Activated T-cell treated with anti-CD3 and anti-CD28 coated beads, Interleukin-2, amount 50 U/mL, for 72 hours (primary cell): ENCODE measurements at regions not wholly inside any gene's neighbourhood (a gene's known extent, or its start where the extent isn't known, plus 50 kb on each side); places are given as distances from the start of the nearest gene placed in this dataset.

Source experiments
- ATAC-seq, 2 donors: fragments of 150-1000 bp; cut with Tn5 transposase; replicated peaks in 1 of 2; 2 replicates each; pipeline ENCODE4 v1.10.0; 2021; ENCODE audit warnings: moderate library complexity in 2 of 2, mild to moderate bottlenecking in 1 of 2
- DNase-seq, 2 donors: peaks; one replicate each; pipeline ENCODE4 v3.0.0; 2021 to 2022; ENCODE audit warnings: mixed read lengths in 1 of 2
- H3K27ac Mint-ChIP-seq: one replicate; pipeline ENCODE4 v1.8.0; 2022; ENCODE audit warnings: mild to moderate bottlenecking, moderate library complexity, mixed read lengths
- H3K27me3 Mint-ChIP-seq: one replicate; pipeline ENCODE4 v1.8.0; 2022; ENCODE audit warnings: low read depth, mixed read lengths
- H3K36me3 Mint-ChIP-seq, 2 donors: one replicate each; pipeline ENCODE4 v1.8.0; 2022; ENCODE audit warnings: mixed read lengths in 2 of 2, mild to moderate bottlenecking in 1 of 2; ENCODE audit not compliant: insufficient read depth in 2 of 2
- H3K4me1 Mint-ChIP-seq: one replicate; pipeline ENCODE4 v1.8.0; 2022; ENCODE audit warnings: low read depth, mixed read lengths
- H3K4me3 Mint-ChIP-seq, 2 donors: one replicate each; pipeline ENCODE4 v1.8.0; 2022; ENCODE audit warnings: mild to moderate bottlenecking in 2 of 2, mixed read lengths in 2 of 2, moderate library complexity in 2 of 2
- H3K9me3 Mint-ChIP-seq, 2 donors: one replicate each; pipeline ENCODE4 v1.8.0; 2022; ENCODE audit warnings: mixed read lengths in 2 of 2

- no peak for DNase-seq
- Mint-ChIP-seq H3K4me1 (no peaks in the 10 kb centered on the region), H3K4me3 (no peak overlapping the region), H3K27me3 (no peaks in the 10 kb centered on the region), H3K9me3 (peaks cover 0 to 1% of the 10 kb centered on the region in 2 donors), H3K36me3 (no peaks in the 10 kb centered on the region), H3K27ac (no peak overlapping the region)
- no peak for ATAC-seq
Measured at GRCh38 chr3:94310341-94311135, 247.7 kb downstream of the NSUN3 start.

- DNase-seq (no peak), ATAC-seq (no peak)
- Mint-ChIP-seq H3K4me1 (no peaks in the 10 kb centered on the region), H3K9me3 (peaks cover 0 to 1% of the 10 kb centered on the region in 2 donors), H3K27me3 (no peaks in the 10 kb centered on the region), H3K27ac (no peak overlapping the region), H3K36me3 (no peaks in the 10 kb centered on the region), H3K4me3 (no peak overlapping the region)
Measured at GRCh38 chr3:94311651-94312050, 248.8 kb downstream of the NSUN3 start.

- H3K36me3 Mint-ChIP-seq, result no peaks in the 10 kb centered on the region
- no peak overlapping the region for H3K27ac Mint-ChIP-seq
- ATAC-seq (no peak), DNase-seq (no peak)
- H3K4me3 Mint-ChIP-seq, result no peak overlapping the region
- peaks cover 0 to 3% of the 10 kb centered on the region in 2 donors for H3K9me3 Mint-ChIP-seq
- no peaks in the 10 kb centered on the region for H3K27me3 Mint-ChIP-seq
- no peaks in the 10 kb centered on the region for H3K4me1 Mint-ChIP-seq
Measured at GRCh38 chr3:94314218-94314883, 251.5 kb downstream of the NSUN3 start.

- H3K4me3 Mint-ChIP-seq, result no peak overlapping the region
- H3K36me3 Mint-ChIP-seq, result no peaks in the 10 kb centered on the region
- H3K27me3 Mint-ChIP-seq, result no peaks in the 10 kb centered on the region
- H3K27ac Mint-ChIP-seq, result no peak overlapping the region
- ATAC-seq (no peak), DNase-seq (no peak)
- H3K9me3 Mint-ChIP-seq, result peaks cover 0 to 6% of the 10 kb centered on the region in 2 donors
- H3K4me1 Mint-ChIP-seq, result no peaks in the 10 kb centered on the region
Measured at GRCh38 chr3:94317017-94317416, 254.2 kb downstream of the NSUN3 start.

- no peaks in the 10 kb centered on the region for H3K27me3 Mint-ChIP-seq
- no peak overlapping the region for H3K4me3 Mint-ChIP-seq
- DNase-seq (no peak), ATAC-seq (no peak)
- H3K4me1 Mint-ChIP-seq, result no peaks in the 10 kb centered on the region
- H3K27ac Mint-ChIP-seq, result no peak overlapping the region
- H3K36me3 Mint-ChIP-seq, result no peaks in the 10 kb centered on the region
- peaks cover 2 to 6% of the 10 kb centered on the region in 2 donors for H3K9me3 Mint-ChIP-seq
Measured at GRCh38 chr3:94323596-94323995, 260.7 kb downstream of the NSUN3 start.

GRCh38 chr3:94331831-94332230 lies 269.0 kb downstream of the NSUN3 start:
- no peak overlapping the region for H3K27ac Mint-ChIP-seq
- H3K27me3 Mint-ChIP-seq, result no peaks in the 10 kb centered on the region
- ATAC-seq, result no peak
- DNase-seq, result no peak
- H3K36me3 Mint-ChIP-seq, result no peaks in the 10 kb centered on the region
- H3K4me1 Mint-ChIP-seq, result no peaks in the 10 kb centered on the region
- H3K4me3 Mint-ChIP-seq, result no peak overlapping the region
- H3K9me3 Mint-ChIP-seq, result peaks cover 0 to 5% of the 10 kb centered on the region in 2 donors

GRCh38 chr3:94336046-94336753 lies 273.3 kb downstream of the NSUN3 start:
- no peaks in the 10 kb centered on the region for H3K36me3 Mint-ChIP-seq
- no peak for DNase-seq
- H3K27me3 Mint-ChIP-seq, result no peaks in the 10 kb centered on the region
- no peak for ATAC-seq
- H3K4me3 Mint-ChIP-seq, result no peak overlapping the region
- H3K9me3 Mint-ChIP-seq, result peaks cover 0 to 2% of the 10 kb centered on the region in 2 donors
- no peak overlapping the region for H3K27ac Mint-ChIP-seq
- H3K4me1 Mint-ChIP-seq, result no peaks in the 10 kb centered on the region

GRCh38 chr3:94345101-94345500 lies 282.2 kb downstream of the NSUN3 start:
- Mint-ChIP-seq H3K27ac (no peak overlapping the region), H3K4me3 (no peak overlapping the region), H3K27me3 (no peaks in the 10 kb centered on the region), H3K9me3 (peaks cover 10 to 11% of the 10 kb centered on the region in 2 donors), H3K4me1 (no peaks in the 10 kb centered on the region), H3K36me3 (peaks cover 1 to 2% of the 10 kb centered on the region in 2 donors)
- ATAC-seq (no peak), DNase-seq (no peak)

- DNase-seq (no peak), ATAC-seq (no peak)
- Mint-ChIP-seq H3K4me1 (no peaks in the 10 kb centered on the region), H3K4me3 (no peak overlapping the region), H3K27ac (no peak overlapping the region), H3K27me3 (no peaks in the 10 kb centered on the region), H3K9me3 (peaks cover 10% of the 10 kb centered on the region in 2 donors), H3K36me3 (peaks cover 1 to 2% of the 10 kb centered on the region in 2 donors)
Measured at GRCh38 chr3:94349310-94349878, 286.5 kb downstream of the NSUN3 start.

GRCh38 chr3:94356581-94356980 lies 293.7 kb downstream of the NSUN3 start:
- H3K27me3 Mint-ChIP-seq, result no peaks in the 10 kb centered on the region
- H3K4me3 Mint-ChIP-seq, result no peak overlapping the region
- no peak for DNase-seq
- no peaks in the 10 kb centered on the region for H3K4me1 Mint-ChIP-seq
- ATAC-seq, result no peak
- H3K27ac Mint-ChIP-seq, result no peak overlapping the region
- no peaks in the 10 kb centered on the region for H3K36me3 Mint-ChIP-seq
- no peaks in the 10 kb centered on the region for H3K9me3 Mint-ChIP-seq

GRCh38 chr3:94359996-94360395 lies 297.1 kb downstream of the NSUN3 start:
- Mint-ChIP-seq H3K9me3 (peaks cover 0 to 2% of the 10 kb centered on the region in 2 donors), H3K36me3 (no peaks in the 10 kb centered on the region), H3K27me3 (no peaks in the 10 kb centered on the region), H3K4me3 (no peak overlapping the region), H3K4me1 (no peaks in the 10 kb centered on the region), H3K27ac (no peak overlapping the region)
- ATAC-seq, result no peak
- no peak for DNase-seq

- ATAC-seq, result no peak
- H3K36me3 Mint-ChIP-seq, result no peaks in the 10 kb centered on the region
- peaks cover 0 to 2% of the 10 kb centered on the region in 2 donors for H3K9me3 Mint-ChIP-seq
- H3K4me1 Mint-ChIP-seq, result no peaks in the 10 kb centered on the region
- H3K27me3 Mint-ChIP-seq, result no peaks in the 10 kb centered on the region
- no peak overlapping the region for H3K27ac Mint-ChIP-seq
- no peak for DNase-seq
- no peak overlapping the region for H3K4me3 Mint-ChIP-seq
Measured at GRCh38 chr3:94360987-94361386, 298.1 kb downstream of the NSUN3 start.

GRCh38 chr3:94362393-94362792 lies 299.5 kb downstream of the NSUN3 start:
- Mint-ChIP-seq H3K4me1 (no peaks in the 10 kb centered on the region), H3K36me3 (no peaks in the 10 kb centered on the region), H3K4me3 (no peak overlapping the region), H3K27ac (no peak overlapping the region), H3K9me3 (peaks cover 0 to 2% of the 10 kb centered on the region in 2 donors), H3K27me3 (no peaks in the 10 kb centered on the region)
- DNase-seq (no peak), ATAC-seq (no peak)
